DND-41 (cell line): ENCODE measurements at regions not wholly inside any gene's neighbourhood (a gene's known extent, or its start where the extent isn't known, plus 50 kb on each side); places are given as distances from the start of the nearest gene placed in this dataset.

Experiments
- ATAC-seq: fragments of 200-7000 bp; cut with Tn5 transposase; 3 replicates; pipeline ENCODE4 v1.9.1; 2021; ENCODE audit warnings: low read depth; ENCODE audit not compliant: insufficient read depth
- DNase-seq: peaks from one replicate; pipeline ENCODE4 v3.0.0-alpha.2; 2020
- H2AFZ ChIP-seq: 2 replicates; pipeline ENCODE4 v1.6.0; 2012; ENCODE audit warnings: low read depth, low read length
- H3K27ac ChIP-seq: 2 replicates; pipeline ENCODE4 v1.5.1; 2012; ENCODE audit warnings: low read length, inconsistent platforms
- H3K27me3 ChIP-seq: fragments of 200-600 bp; sonication (generic); 2 replicates; pipeline ENCODE4 v1.6.0; 2012; ENCODE audit warnings: low read length, mild to moderate bottlenecking, inconsistent platforms; ENCODE audit not compliant: insufficient read depth, poor library complexity
- H3K36me3 ChIP-seq: 2 replicates; pipeline ENCODE4 v1.5.1; 2012; ENCODE audit warnings: low read length, inconsistent platforms; ENCODE audit not compliant: insufficient read depth
- H3K4me1 ChIP-seq: 2 replicates; pipeline ENCODE4 v1.5.1; 2012; ENCODE audit warnings: mild to moderate bottlenecking, low read length; ENCODE audit not compliant: insufficient read depth
- H3K4me2 ChIP-seq: 2 replicates; pipeline ENCODE4 v1.6.0; 2012; ENCODE audit warnings: mild to moderate bottlenecking, moderate library complexity, low read length, inconsistent platforms; ENCODE audit not compliant: insufficient read depth
- H3K4me3 ChIP-seq, 2 experiments: fragments of 200-600 bp in 1 of 2; shearing (Covaris generic) in 1 of 2; 2 replicates each; pipeline ENCODE4 v1.5.1; 2012 to 2016; ENCODE audit warnings: inconsistent platforms in 2 of 2, low read length in 2 of 2, mild to moderate bottlenecking in 2 of 2, low read depth in 1 of 2, moderate library complexity in 1 of 2
- H3K79me2 ChIP-seq: 2 replicates; pipeline ENCODE4 v1.6.0; 2012; ENCODE audit warnings: low read length, inconsistent platforms; ENCODE audit not compliant: insufficient read depth
- H3K9ac ChIP-seq: 2 replicates; pipeline ENCODE4 v1.6.0; 2012; ENCODE audit warnings: low read depth, mild to moderate bottlenecking, inconsistent platforms, low read length, moderate library complexity
- H3K9me3 ChIP-seq: 2 replicates; pipeline ENCODE4 v1.5.1; 2012; ENCODE audit warnings: low read length, moderate library complexity, mild to moderate bottlenecking, inconsistent platforms; ENCODE audit not compliant: insufficient read depth, severe bottlenecking
- H4K20me1 ChIP-seq: 2 replicates; pipeline ENCODE4 v1.6.0; 2012; ENCODE audit warnings: low read length; ENCODE audit not compliant: insufficient read depth
- CTCF ChIP-seq: IDR thresholded peaks from 2 replicates; pipeline ENCODE4 v1.5.1; 2012; ENCODE audit warnings: borderline replicate concordance, low read length, moderate library complexity, mild to moderate bottlenecking; ENCODE audit not compliant: poor library complexity, severe bottlenecking; ENCODE audit errors: extremely low read depth
- EZH2 ChIP-seq: IDR thresholded peaks from 3 replicates; pipeline ENCODE4 v1.6.1; 2012; ENCODE audit warnings: borderline replicate concordance, low read depth, mild to moderate bottlenecking, moderate library complexity, low read length, inconsistent platforms; ENCODE audit not compliant: severe bottlenecking

GRCh38 chr15:38691377-38691776 is 126.8 kb upstream of the RASGRP1 start:
- no peaks in the 10 kb centered on the region for H3K79me2 ChIP-seq
- H3K4me2 ChIP-seq: no peak overlapping the region
- ATAC-seq: no peak
- no peak overlapping the region for H2AFZ ChIP-seq
- H3K9me3 ChIP-seq: no peaks in the 10 kb centered on the region
- no peaks in the 10 kb centered on the region for H3K36me3 ChIP-seq
- no peaks in the 10 kb centered on the region for H4K20me1 ChIP-seq
- H3K4me3 ChIP-seq: no peak overlapping the region
- H3K27me3 ChIP-seq: no peaks in the 10 kb centered on the region
- no peak overlapping the region for H3K27ac ChIP-seq
- H3K4me1 ChIP-seq: peaks cover 41% of the 10 kb centered on the region
- DNase-seq: no peak
- H3K9ac ChIP-seq: no peak overlapping the region
- TF ChIP-seq CTCF (no peak), EZH2 (no peak)

GRCh38 chr15:38691965-38692788 is 127.6 kb upstream of the RASGRP1 start:
- no peak for DNase-seq
- ATAC-seq: no peak
- TF ChIP-seq CTCF (no peak), EZH2 (no peak)
- H3K9me3 ChIP-seq: no peaks in the 10 kb centered on the region
- peaks cover 40% of the 10 kb centered on the region for H3K4me1 ChIP-seq
- H3K27me3 ChIP-seq: no peaks in the 10 kb centered on the region
- no peak overlapping the region for H3K4me3 ChIP-seq
- no peaks in the 10 kb centered on the region for H3K79me2 ChIP-seq
- H4K20me1 ChIP-seq: no peaks in the 10 kb centered on the region
- H3K36me3 ChIP-seq: no peaks in the 10 kb centered on the region
- H3K27ac ChIP-seq: no peak overlapping the region
- H3K9ac ChIP-seq: no peak overlapping the region
- no peak overlapping the region for H2AFZ ChIP-seq
- H3K4me2 ChIP-seq: no peak overlapping the region

GRCh38 chr15:38692789-38693062 is 128.1 kb upstream of the RASGRP1 start:
- H3K27ac ChIP-seq: no peak overlapping the region
- no peaks in the 10 kb centered on the region for H4K20me1 ChIP-seq
- H3K36me3 ChIP-seq: no peaks in the 10 kb centered on the region
- TF ChIP-seq CTCF: no peak
- no peak for TF ChIP-seq EZH2
- H3K4me1 ChIP-seq: peaks cover 37% of the 10 kb centered on the region
- no peaks in the 10 kb centered on the region for H3K27me3 ChIP-seq
- ATAC-seq: no peak
- DNase-seq: no peak
- H3K4me2 ChIP-seq: no peak overlapping the region
- no peak overlapping the region for H2AFZ ChIP-seq
- no peak overlapping the region for H3K9ac ChIP-seq
- no peak overlapping the region for H3K4me3 ChIP-seq
- H3K79me2 ChIP-seq: no peaks in the 10 kb centered on the region
- H3K9me3 ChIP-seq: no peaks in the 10 kb centered on the region
